HepG2 (cell line): ENCODE measurements at regions not wholly inside any gene's neighbourhood (a gene's known extent, or its start where the extent isn't known, plus 50 kb on each side); places are given as distances from the start of the nearest gene placed in this dataset.

ENCODE experiments used
- ATAC-seq: fragments of 200-7000 bp; cut with Tn5 transposase; 3 replicates; pipeline ENCODE4 v1.9.1; 2020; ENCODE audit warnings: mild to moderate bottlenecking, moderate library complexity
- BruUV-seq: library from RNA; stranded (reverse); fragments of 400-500 nt; replicated peaks from 2 replicates; lab custom pipeline; 2021; lab: Mats Ljungman, UMichigan
- CTCF ChIA-PET: fragments of 300-600 bp; formaldehyde crosslinking; extraction: SDS; loops from one replicate; lab custom pipeline; 2021; ENCODE audit warnings: low total read pairs, inconsistent platforms, low intra/inter-chr PET ratio; lab: Yijun Ruan, JAX
- POLR2A ChIA-PET: fragments of 350-600 bp; sonication (Branson Sonifier 250); formaldehyde crosslinking; loops from one replicate; lab custom pipeline; 2020; ENCODE audit warnings: antibody characterized with exemption, inconsistent platforms; lab: Yijun Ruan, JAX
- DNase-seq: peaks from one replicate; pipeline ENCODE4 v3.0.0-alpha.2; 2015; ENCODE audit warnings: low spot score
- FAIRE-seq: peaks from 3 replicates; lab custom pipeline; 2011; peaks lifted over from hg19 to GRCh38; lab: Jason Lieb, UNC
- H2AFZ ChIP-seq: one replicate; pipeline ENCODE4 v1.6.1; 2011; ENCODE audit warnings: low read length, inconsistent platforms
- H3K27ac ChIP-seq: fragments of 300-600 bp; 3 replicates; pipeline ENCODE4 v1.8.0; 2011; ENCODE audit warnings: mixed run types, mild to moderate bottlenecking, mixed read lengths, low read length, inconsistent platforms; ENCODE audit not compliant: insufficient read depth; ENCODE audit errors: extremely low read length
- H3K27me3 ChIP-seq, 2 experiments: fragments of 200-600 bp in 1 of 2; 2 replicates in 1 of 2; 3 replicates in 1 of 2; pipeline versions ENCODE4 v1.6.0 to v1.8.0; 2011; ENCODE audit warnings: low read length in 2 of 2, mild to moderate bottlenecking in 2 of 2, moderate library complexity in 2 of 2, inconsistent platforms in 1 of 2; ENCODE audit not compliant: insufficient read depth in 2 of 2, control insufficient read depth in 1 of 2
- H3K36me3 ChIP-seq, 2 experiments: fragments of 200-600 bp in 1 of 2; replicated peaks in 1 of 2; 2 replicates in 1 of 2; 3 replicates in 1 of 2; pipeline versions ENCODE4 v1.5.1 to v1.8.0; 2011; ENCODE audit warnings: low read length in 2 of 2, inconsistent platforms in 1 of 2; ENCODE audit not compliant: insufficient read depth in 2 of 2, control insufficient read depth in 1 of 2
- H3K4me1 ChIP-seq: 2 replicates; pipeline ENCODE4 v1.5.1; 2012; ENCODE audit warnings: low read length, inconsistent platforms; ENCODE audit not compliant: insufficient read depth
- H3K4me2 ChIP-seq: 2 replicates; pipeline ENCODE4 v1.6.0; 2011; ENCODE audit warnings: low read depth, low read length, inconsistent platforms
- H3K4me3 ChIP-seq, 3 experiments: fragments of 200-600 bp in 1 of 3; sonication (generic), shearing (Covaris generic) in 1 of 3; replicated peaks in 1 of 3; 2 replicates each; pipeline ENCODE4 v1.5.1; 2011 to 2016; ENCODE audit warnings: low read length in 3 of 3, inconsistent platforms in 2 of 3, low read depth in 2 of 3, mild to moderate bottlenecking in 2 of 3, control low read depth in 1 of 3, mixed read lengths in 1 of 3; ENCODE audit not compliant: insufficient read depth in 1 of 3
- H3K79me2 ChIP-seq: one replicate; pipeline ENCODE4 v1.6.1; 2011; ENCODE audit warnings: low read length, inconsistent platforms; ENCODE audit not compliant: insufficient read depth
- H3K9ac ChIP-seq: 2 replicates; pipeline ENCODE4 v1.6.0; 2011; ENCODE audit warnings: mild to moderate bottlenecking, low read depth, low read length, inconsistent platforms; ENCODE audit not compliant: insufficient read depth
- H3K9me3 ChIP-seq: 2 replicates; pipeline ENCODE4 v1.5.1; 2012; ENCODE audit warnings: mild to moderate bottlenecking, low read length
- H4K20me1 ChIP-seq: 2 replicates; pipeline ENCODE4 v1.6.0; 2011; ENCODE audit warnings: inconsistent platforms, mild to moderate bottlenecking, low read length, moderate library complexity; ENCODE audit not compliant: insufficient read depth
- MAFK ChIP-seq, 2 experiments: IDR thresholded peaks in 1 of 2; conservative IDR thresholded peaks in 1 of 2; 2 replicates each; pipeline ENCODE4 v1.6.1; 2011; ENCODE audit warnings: improper control_type of control experiment in 2 of 2, low read length in 2 of 2
- WGBS: methylation state at CpG from one replicate; pipeline ENCODE4 v1.1.6; 2017; ENCODE audit warnings: low lambda C conversion rate; 5-methylcytosine and 5-hydroxymethylcytosine counted together
- in situ Hi-C: cut with HindIII; loops from 2 replicates; pipeline ENCODE4 v1.10.0; 2017; ENCODE audit warnings: low pct_unique_long_range_greater_than_20kb; ENCODE audit not compliant: extremely low pct_ligation_motif_present
- intact Hi-C: fragments of 100-400 bp; cut with micrococcal nuclease; formaldehyde crosslinking; loops from one replicate; pipeline ENCODE4 v1.10.0; 2022; ENCODE audit not compliant: unreplicated experiment
- TF ChIP-seq, protein P1 (sequence below): sonication (generic); formaldehyde crosslinking; IDR thresholded peaks from 2 replicates; pipeline ENCODE4 v1.4.0; 2020; ENCODE audit warnings: missing genetic modification reagents
- TF ChIP-seq, protein P2 (sequence below): sonication (generic); formaldehyde crosslinking; IDR thresholded peaks from 2 replicates; pipeline ENCODE4 v1.5.1; 2020; ENCODE audit warnings: mild to moderate bottlenecking, missing genetic modification reagents, moderate library complexity

DNA sequence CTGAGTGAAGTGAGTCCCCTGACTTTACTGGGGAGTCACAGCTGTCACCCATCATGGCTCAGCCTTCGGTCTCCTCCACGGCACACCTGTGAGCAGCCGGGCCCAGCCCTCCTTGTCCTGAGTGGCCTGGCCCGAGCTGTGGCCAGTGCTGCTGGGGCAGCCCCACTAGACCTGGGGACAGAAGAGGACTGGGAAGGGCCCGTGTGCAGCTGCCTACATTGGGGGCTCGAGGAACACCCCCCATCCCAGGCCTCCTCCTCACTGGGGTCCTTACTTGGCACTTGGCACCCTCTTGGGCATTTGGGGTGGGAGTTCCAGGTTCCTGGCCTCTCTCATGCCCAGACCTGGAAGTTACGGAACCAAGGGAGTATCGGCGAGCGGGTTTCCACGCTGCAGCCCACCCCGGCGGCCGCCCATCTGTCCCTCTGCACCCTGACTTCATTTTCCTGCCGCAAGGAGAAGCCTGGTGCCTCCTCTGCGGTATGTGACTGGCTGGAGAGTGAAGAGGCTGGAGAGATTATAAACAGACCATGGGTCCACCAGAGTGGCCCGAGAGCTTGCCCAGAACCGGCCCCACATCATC is 179.7 kb downstream of the KIF26A start:
- H2AFZ ChIP-seq: no peak overlapping the region
- 20% methylated on average over 1 of the region's 18 CpGs for WGBS
- H3K36me3 ChIP-seq: no peaks in the 10 kb centered on the region
- H3K4me3 ChIP-seq: no peak overlapping the region
- POLR2A ChIA-PET: no interaction called here
- H3K9ac ChIP-seq: no peak overlapping the region
- BruUV-seq: no TSS peak
- H3K4me2 ChIP-seq: no peak overlapping the region
- no peaks in the 10 kb centered on the region for H3K4me1 ChIP-seq
- in situ Hi-C loops (no loop called here), intact Hi-C loops (no loop called here)
- H3K9me3 ChIP-seq: no peaks in the 10 kb centered on the region
- no peaks in the 10 kb centered on the region for H4K20me1 ChIP-seq
- TF ChIP-seq, protein P1, sequence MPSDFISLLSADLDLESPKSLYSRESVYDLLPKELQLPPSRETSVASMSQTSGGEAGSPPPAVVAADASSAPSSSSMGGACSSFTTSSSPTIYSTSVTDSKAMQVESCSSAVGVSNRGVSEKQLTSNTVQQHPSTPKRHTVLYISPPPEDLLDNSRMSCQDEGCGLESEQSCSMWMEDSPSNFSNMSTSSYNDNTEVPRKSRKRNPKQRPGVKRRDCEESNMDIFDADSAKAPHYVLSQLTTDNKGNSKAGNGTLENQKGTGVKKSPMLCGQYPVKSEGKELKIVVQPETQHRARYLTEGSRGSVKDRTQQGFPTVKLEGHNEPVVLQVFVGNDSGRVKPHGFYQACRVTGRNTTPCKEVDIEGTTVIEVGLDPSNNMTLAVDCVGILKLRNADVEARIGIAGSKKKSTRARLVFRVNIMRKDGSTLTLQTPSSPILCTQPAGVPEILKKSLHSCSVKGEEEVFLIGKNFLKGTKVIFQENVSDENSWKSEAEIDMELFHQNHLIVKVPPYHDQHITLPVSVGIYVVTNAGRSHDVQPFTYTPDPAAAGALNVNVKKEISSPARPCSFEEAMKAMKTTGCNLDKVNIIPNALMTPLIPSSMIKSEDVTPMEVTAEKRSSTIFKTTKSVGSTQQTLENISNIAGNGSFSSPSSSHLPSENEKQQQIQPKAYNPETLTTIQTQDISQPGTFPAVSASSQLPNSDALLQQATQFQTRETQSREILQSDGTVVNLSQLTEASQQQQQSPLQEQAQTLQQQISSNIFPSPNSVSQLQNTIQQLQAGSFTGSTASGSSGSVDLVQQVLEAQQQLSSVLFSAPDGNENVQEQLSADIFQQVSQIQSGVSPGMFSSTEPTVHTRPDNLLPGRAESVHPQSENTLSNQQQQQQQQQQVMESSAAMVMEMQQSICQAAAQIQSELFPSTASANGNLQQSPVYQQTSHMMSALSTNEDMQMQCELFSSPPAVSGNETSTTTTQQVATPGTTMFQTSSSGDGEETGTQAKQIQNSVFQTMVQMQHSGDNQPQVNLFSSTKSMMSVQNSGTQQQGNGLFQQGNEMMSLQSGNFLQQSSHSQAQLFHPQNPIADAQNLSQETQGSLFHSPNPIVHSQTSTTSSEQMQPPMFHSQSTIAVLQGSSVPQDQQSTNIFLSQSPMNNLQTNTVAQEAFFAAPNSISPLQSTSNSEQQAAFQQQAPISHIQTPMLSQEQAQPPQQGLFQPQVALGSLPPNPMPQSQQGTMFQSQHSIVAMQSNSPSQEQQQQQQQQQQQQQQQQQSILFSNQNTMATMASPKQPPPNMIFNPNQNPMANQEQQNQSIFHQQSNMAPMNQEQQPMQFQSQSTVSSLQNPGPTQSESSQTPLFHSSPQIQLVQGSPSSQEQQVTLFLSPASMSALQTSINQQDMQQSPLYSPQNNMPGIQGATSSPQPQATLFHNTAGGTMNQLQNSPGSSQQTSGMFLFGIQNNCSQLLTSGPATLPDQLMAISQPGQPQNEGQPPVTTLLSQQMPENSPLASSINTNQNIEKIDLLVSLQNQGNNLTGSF: no peak
- no peak for TF ChIP-seq MAFK (conservative IDR thresholded peaks at IDR 0.05 in 1 of 2, IDR thresholded peaks at IDR 0.05 in 1 of 2; ENCODE audit: low read length in 2 of 2)
- TF ChIP-seq, protein P2, sequence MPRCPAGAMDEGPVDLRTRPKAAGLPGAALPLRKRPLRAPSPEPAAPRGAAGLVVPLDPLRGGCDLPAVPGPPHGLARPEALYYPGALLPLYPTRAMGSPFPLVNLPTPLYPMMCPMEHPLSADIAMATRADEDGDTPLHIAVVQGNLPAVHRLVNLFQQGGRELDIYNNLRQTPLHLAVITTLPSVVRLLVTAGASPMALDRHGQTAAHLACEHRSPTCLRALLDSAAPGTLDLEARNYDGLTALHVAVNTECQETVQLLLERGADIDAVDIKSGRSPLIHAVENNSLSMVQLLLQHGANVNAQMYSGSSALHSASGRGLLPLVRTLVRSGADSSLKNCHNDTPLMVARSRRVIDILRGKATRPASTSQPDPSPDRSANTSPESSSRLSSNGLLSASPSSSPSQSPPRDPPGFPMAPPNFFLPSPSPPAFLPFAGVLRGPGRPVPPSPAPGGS (CRISPR knock-in tag): no peak
- no peak for FAIRE-seq
- CTCF ChIA-PET: no interaction called here
- peaks cover 10 to 51% of the 10 kb centered on the region in 2 experiments; a peak in 4 of 5 replicates for H3K27me3 ChIP-seq
- H3K27ac ChIP-seq: no peak overlapping the region
- no peak for ATAC-seq
- no peak for DNase-seq
- no peaks in the 10 kb centered on the region for H3K79me2 ChIP-seq
